Heart left ventricle (tissue), 16 donors: ENCODE measurements at regions not wholly inside any gene's neighbourhood (a gene's known extent, or its start where the extent isn't known, plus 50 kb on each side); places are given as distances from the start of the nearest gene placed in this dataset.

Experiments
- ATAC-seq, 4 donors: fragments of 200-7000 bp; cut with Tn5 transposase; one replicate each; pipeline ENCODE4 v1.9.1; 2020 to 2022; ENCODE audit warnings: moderate library complexity in 4 of 4, mild to moderate bottlenecking in 3 of 4, moderate number of reproducible peaks in 1 of 4
- DNase-seq, 5 donors: peaks; one replicate each; pipeline ENCODE4 v3.0.0-alpha.2; 2020
- H3K27ac ChIP-seq, 12 donors: fragments of 200-600 bp; sonication (generic) in 4 of 12; one replicate each; pipeline versions ENCODE4 v1.5.0 to v1.8.0; 2016 to 2022; ENCODE audit warnings: mild to moderate bottlenecking in 2 of 12
- H3K27me3 ChIP-seq, 9 donors: fragments of 200-600 bp; sonication (generic) in 2 of 9; one replicate each; pipeline versions ENCODE4 v1.5.1 to v1.8.0; 2016 to 2022; ENCODE audit warnings: mild to moderate bottlenecking in 3 of 9
- H3K36me3 ChIP-seq, 9 donors: fragments of 200-600 bp; sonication (generic) in 2 of 9; one replicate each; pipeline versions ENCODE4 v1.5.0 to v1.8.0; 2018 to 2022; ENCODE audit warnings: mild to moderate bottlenecking in 2 of 9
- H3K4me1 ChIP-seq, 12 donors: fragments of 200-600 bp; sonication (generic) in 4 of 12; one replicate each; pipeline versions ENCODE4 v1.5.0 to v1.8.0; 2016 to 2022; ENCODE audit warnings: mild to moderate bottlenecking in 3 of 12
- H3K4me3 ChIP-seq, 12 donors: fragments of 200-600 bp; sonication (generic) in 4 of 12; one replicate each; pipeline versions ENCODE4 v1.5.0 to v1.8.0; 2017 to 2022; ENCODE audit warnings: mild to moderate bottlenecking in 9 of 12, moderate library complexity in 4 of 12
- H3K9me3 ChIP-seq, 12 donors: fragments of 200-600 bp; sonication (generic) in 4 of 12; one replicate each; pipeline versions ENCODE4 v1.5.0 to v1.8.0; 2016 to 2022; ENCODE audit warnings: mild to moderate bottlenecking in 1 of 12
- CTCF ChIP-seq, 12 donors: fragments of 200-600 bp; sonication (generic) in 4 of 12; IDR thresholded peaks; one replicate each; pipeline versions ENCODE4 v1.5.0 to v1.8.0; 2018 to 2022; ENCODE audit warnings: antibody characterized with exemption in 12 of 12, mild to moderate bottlenecking in 5 of 12
- POLR2A ChIP-seq, 2 donors: fragments of 450-650 bp; IDR thresholded peaks; one replicate each; pipeline ENCODE4 v1.6.1; 2017; ENCODE audit warnings: antibody characterized with exemption in 2 of 2, mild to moderate bottlenecking in 2 of 2, moderate library complexity in 2 of 2
- WGBS, 4 donors: extraction: QIAGEN DNeasy Blood & Tissue Kit in 2 of 4; methylation state at CpG; one replicate each; pipeline versions ENCODE4 v1.1.5 to v1.1.7; 2013 to 2018; 5-methylcytosine and 5-hydroxymethylcytosine counted together
- intact Hi-C, 10 donors: fragments of 100-400 bp; cut with DNase I; formaldehyde crosslinking; loops; one replicate each; pipeline versions ENCODE4 v1.11.1 to v1.14.2; 2022
- donor health status: ischemic (EF 13 %, LVEDD 7.1; RV severe dilation, severe dysfunction).
- donor health status: healthy with polysubstance abuse.
- donor health status: DM: no; HTN: yes; CAD: no.
- donor health status: DM: no; HTN: no; CAD: no.
- donor health status: ischemic (EF 25% LVEDD 6.9; RV normal size, moderate dysfunction).
- donor health status: ischemic (EF 25% LVEDD 5.7; RV mildly dilated, moderate dysfunction).
- donor health status: healthy.
- donor health status: DM: yes; HTN: yes; CAD: no.
- donor health status: ischemic (EF 35%, LVEDD 5.7; RV mildly dilated, moderate dysfunction).
- donor health status: nonischemic (EF 11% LVEDD 7.7; RV severe dilation, severe dysfunction).
- donor health status: DM: yes; HTN: yes; CAD: no.
- donor health status: PGD.
- donor health status: ischemic (EF 29% LVEDD 5.4; RV normal size, mild dysfunction).
- donor health status: nonischemic (EF 23%, LVEDD 6.1; RV moderate dilation, normal function).

GRCh38 chr20:24781418-24781980 is 167.6 kb upstream of the CST7 start:
- H3K36me3 ChIP-seq: no peaks in the 10 kb centered on the region
- no peak overlapping the region for H3K4me3 ChIP-seq
- peaks cover 0 to 3% (median 0%) of the 10 kb centered on the region in 9 donors for H3K27me3 ChIP-seq
- H3K4me1 ChIP-seq: no peaks in the 10 kb centered on the region
- H3K27ac ChIP-seq: no peak overlapping the region
- 57 to 69% (median 60%) methylated on average over 8 of the region's 8 CpGs for WGBS, 4 donors
- intact Hi-C loops: loop anchor here in 6 of 10 donors (2.0 to 10.0 kb wide), 9 partner anchors 133 to 847 kb away; partner anchors contain the start of gene SYNDIG1 (in 1 of the 6)
- no peaks in the 10 kb centered on the region for H3K9me3 ChIP-seq
- no peak for DNase-seq
- TF ChIP-seq POLR2A (IDR thresholded peaks at IDR 0.05) (no peak), CTCF (IDR thresholded peaks at IDR 0.05) (peak; percentile 26 to 59 (median 48))
- ATAC-seq: peak in 3 of 4 donors; percentile 70 to 88 (median 72)

GRCh38 chr20:24782301-24782700 is 166.8 kb upstream of the CST7 start:
- DNase-seq: no peak
- WGBS, 4 donors: 78 to 87% (median 83%) methylated on average over 11 of the region's 11 CpGs
- Histone ChIP-seq H3K27me3 (peaks cover 0 to 3% (median 0%) of the 10 kb centered on the region in 9 donors), H3K36me3 (no peaks in the 10 kb centered on the region), H3K4me3 (no peak overlapping the region), H3K27ac (no peak overlapping the region), H3K9me3 (no peaks in the 10 kb centered on the region), H3K4me1 (no peaks in the 10 kb centered on the region)
- intact Hi-C loops: loop anchor here in 6 of 10 donors (5.0 to 10.0 kb wide), 8 partner anchors 132 to 848 kb away; partner anchors contain the start of gene SYNDIG1 (in 1 of the 6)
- ATAC-seq: no peak
- TF ChIP-seq POLR2A (IDR thresholded peaks at IDR 0.05): no peak

DNA sequence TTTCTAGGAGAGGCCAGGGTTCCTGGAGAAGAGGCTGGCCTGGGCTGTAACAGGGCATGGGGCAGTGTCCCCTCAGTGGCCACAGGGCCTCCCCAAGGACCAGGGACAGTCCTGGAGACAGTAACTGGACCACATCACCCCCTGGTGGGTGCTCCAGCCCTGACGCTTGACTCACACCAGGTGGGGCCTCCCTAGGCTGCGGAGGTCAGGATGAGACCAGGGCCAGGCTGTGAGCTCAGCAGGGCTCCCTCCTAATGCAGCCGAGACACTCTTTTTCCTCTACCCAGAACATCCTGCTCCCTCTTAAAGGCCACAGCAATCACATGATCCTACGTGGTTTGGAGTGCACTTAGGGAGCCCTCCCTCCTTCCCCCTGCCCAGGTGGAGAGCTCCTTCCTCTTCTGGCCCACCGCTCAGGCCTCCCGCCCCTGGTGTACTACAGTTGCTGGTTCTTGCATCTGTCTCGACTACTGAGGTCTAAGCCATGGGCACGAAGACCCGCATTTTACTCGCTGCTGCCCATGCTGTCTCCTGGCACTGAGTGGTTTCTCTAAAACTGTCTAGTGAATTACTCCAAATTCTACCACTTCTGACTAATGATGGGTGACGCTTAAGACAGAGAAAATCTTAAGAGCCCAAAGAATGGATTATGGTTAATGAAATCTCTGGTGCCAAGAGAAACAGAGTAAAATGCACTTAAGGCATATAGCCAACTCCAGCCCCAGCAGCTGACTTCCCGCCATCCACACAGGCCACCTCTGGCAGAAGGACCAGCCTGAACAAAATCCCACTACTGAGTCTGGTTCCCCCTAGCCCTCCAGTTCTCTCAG is 166.1 kb upstream of the CST7 start:
- H3K27ac ChIP-seq: no peak overlapping the region
- no peak for DNase-seq
- H3K4me1 ChIP-seq: no peaks in the 10 kb centered on the region
- intact Hi-C loops: loop anchor here in 6 of 10 donors (5.0 to 10.0 kb wide), 8 partner anchors 132 to 848 kb away; partner anchors contain the start of gene SYNDIG1 (in 1 of the 6)
- TF ChIP-seq POLR2A (IDR thresholded peaks at IDR 0.05) (no peak), CTCF (IDR thresholded peaks at IDR 0.05) (no peak)
- no peak overlapping the region for H3K4me3 ChIP-seq
- peak in 1 of 4 donors; percentile 11 for ATAC-seq
- H3K9me3 ChIP-seq: no peaks in the 10 kb centered on the region
- H3K27me3 ChIP-seq: peaks cover 0 to 3% (median 0%) of the 10 kb centered on the region in 9 donors
- H3K36me3 ChIP-seq: no peaks in the 10 kb centered on the region
- WGBS, 4 donors: 69 to 79% (median 75%) methylated on average over 10 to 12 of the region's 12 CpGs

DNA sequence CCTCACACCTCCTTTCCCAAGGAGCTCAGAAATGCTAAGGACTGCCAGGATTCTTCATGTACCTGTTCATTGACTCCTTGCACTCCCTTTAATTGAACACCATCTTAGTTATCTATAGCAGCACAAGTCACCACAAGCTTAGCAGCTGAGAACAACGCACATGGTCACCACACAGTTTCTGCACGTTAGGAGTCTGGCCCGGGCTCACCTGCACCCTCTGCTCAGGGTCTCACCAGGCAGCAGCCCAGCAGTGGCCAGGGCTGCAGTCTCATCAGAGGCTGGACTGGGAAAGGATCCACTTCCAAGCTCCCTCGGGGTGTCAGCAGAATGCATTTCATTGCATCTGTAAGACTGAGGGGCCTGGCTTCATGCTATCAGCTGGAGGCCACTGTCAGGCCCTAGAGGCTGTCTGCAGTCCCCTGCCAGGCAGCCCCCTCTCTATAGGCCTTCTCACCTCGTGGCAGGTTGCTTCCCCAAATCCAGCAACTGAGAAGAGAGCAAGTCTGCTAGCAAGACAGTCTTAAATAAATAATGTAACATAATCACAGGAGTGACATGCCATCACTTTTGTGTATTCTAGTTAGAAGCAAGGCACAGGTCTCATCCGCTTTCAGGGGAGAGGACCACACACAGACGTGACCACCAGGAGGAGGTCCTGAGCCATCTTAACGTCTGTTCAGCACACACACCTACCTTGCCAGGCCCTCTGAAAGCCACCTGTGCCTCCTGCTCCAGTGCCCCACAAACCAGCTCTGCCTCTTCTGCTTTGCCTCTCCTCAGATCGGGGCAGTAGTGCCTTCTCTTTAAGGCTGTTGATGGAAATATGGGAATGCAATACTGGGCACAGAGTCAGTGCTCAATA is 165.2 kb upstream of the CST7 start:
- intact Hi-C loops: loop anchor here in 6 of 10 donors (5.0 to 10.0 kb wide), 8 partner anchors 131 to 849 kb away; partner anchors contain the start of gene SYNDIG1 (in 1 of the 6)

More for the DNA sequence above, 165.2 kb upstream of the CST7 start:
- 79 to 86% (median 83%) methylated on average over 9 of the region's 9 CpGs for WGBS, 4 donors
- no peaks in the 10 kb centered on the region for H3K36me3 ChIP-seq
- no peak overlapping the region for H3K4me3 ChIP-seq
- ATAC-seq (no peak), DNase-seq (no peak)
- H3K9me3 ChIP-seq: no peaks in the 10 kb centered on the region
- H3K4me1 ChIP-seq: no peaks in the 10 kb centered on the region
- no peak for TF ChIP-seq CTCF (IDR thresholded peaks at IDR 0.05)
- no peak for TF ChIP-seq POLR2A (IDR thresholded peaks at IDR 0.05)
- H3K27ac ChIP-seq: no peak overlapping the region
- H3K27me3 ChIP-seq: peaks cover 0 to 3% (median 0%) of the 10 kb centered on the region in 9 donors
